G401 (cell line): ENCODE measurements at regions not wholly inside any gene's neighbourhood (a gene's known extent, or its start where the extent isn't known, plus 50 kb on each side); places are given as distances from the start of the nearest gene placed in this dataset.

ENCODE experiments used
- DNase-seq: peaks from one replicate; pipeline ENCODE4 v3.0.0-alpha.2; 2015; ENCODE audit warnings: low spot score
- in situ Hi-C: cut with HindIII; loops from 2 replicates; pipeline ENCODE4 v1.10.0; 2016; ENCODE audit warnings: low sequenced_read_pairs, mixed read lengths

GRCh38 chr2:122388208-122388607 lies 632.8 kb downstream of the TSN start:
- no peak for DNase-seq
- in situ Hi-C loops, result no loop called here

- in situ Hi-C loops, result no loop called here
- no peak for DNase-seq
These were observed 634.2 kb downstream of the TSN start for GRCh38 chr2:122389694-122390093.

GRCh38 chr2:122390406-122390805 lies 635.0 kb downstream of the TSN start:
- DNase-seq, result no peak
- in situ Hi-C loops, result no loop called here

GRCh38 chr2:122391726-122392125 lies 636.3 kb downstream of the TSN start:
- DNase-seq, result no peak
- in situ Hi-C loops, result no loop called here

- in situ Hi-C loops, result no loop called here
- no peak for DNase-seq
These were observed 640.2 kb downstream of the TSN start for GRCh38 chr2:122395687-122396086.

DNA sequence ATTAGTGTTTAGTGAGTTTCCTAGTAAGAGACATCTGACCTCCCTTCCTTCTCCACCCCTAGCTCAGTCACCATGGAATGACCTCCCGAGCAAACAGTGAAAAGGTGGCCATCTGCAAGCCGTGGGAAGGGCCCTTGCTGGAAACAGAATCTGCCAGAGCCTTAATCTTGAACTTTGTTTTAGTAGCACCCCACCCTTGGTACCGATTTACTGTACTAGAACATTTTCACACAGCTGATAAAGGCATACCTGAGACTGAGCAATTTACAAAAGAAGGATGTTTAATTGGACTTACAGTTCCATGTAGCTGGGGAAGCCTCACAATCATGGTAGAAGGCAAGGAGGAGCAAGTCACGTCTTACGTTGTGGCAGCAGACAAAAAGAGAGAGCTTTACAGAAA lies 655.8 kb downstream of the TSN start:
- in situ Hi-C loops, result no loop called here
- no peak for DNase-seq

GRCh38 chr2:122412360-122412759 lies 656.9 kb downstream of the TSN start:
- peak; percentile 76 for DNase-seq
- in situ Hi-C loops, result no loop called here

DNA sequence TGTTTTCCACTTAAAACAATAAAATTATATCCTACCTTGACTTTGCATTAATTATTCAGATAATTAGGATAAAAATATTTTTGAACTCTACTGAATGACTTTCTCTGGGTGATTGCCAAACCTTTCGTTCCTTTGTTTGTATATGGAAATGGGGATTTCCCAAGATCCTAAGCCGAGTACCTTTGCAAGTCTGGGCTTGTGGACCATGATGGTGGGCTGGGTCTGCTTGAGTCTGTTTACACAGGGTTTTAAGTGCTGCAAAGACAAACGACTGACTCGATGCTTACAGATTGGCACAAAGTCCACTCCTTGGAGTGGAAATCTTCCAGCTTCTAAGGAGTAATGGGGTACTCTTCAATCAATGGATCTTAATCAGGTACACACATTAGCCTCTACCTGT lies 659.5 kb downstream of the TSN start:
- in situ Hi-C loops, result no loop called here
- DNase-seq, result no peak

DNA sequence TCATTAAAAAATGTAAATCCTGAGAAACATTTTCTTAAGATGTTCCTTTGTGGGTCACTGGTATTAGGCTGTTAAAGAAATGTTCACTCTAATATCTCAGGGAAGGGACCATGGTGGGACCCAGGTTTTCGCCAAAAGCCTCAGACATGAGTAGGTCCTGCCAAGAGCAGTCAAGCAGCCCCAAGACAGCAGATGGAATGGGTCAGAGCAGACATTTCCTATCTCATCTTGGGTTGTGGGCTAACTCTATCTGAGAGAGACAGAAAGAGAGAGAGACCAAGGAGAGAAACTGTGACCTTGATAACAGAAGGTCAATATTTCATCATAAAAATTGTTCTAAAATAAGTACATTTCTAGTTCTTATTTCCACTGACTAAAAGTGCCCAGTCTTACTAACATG lies 661.7 kb downstream of the TSN start:
- DNase-seq, result no peak
- in situ Hi-C loops, result no loop called here

DNA sequence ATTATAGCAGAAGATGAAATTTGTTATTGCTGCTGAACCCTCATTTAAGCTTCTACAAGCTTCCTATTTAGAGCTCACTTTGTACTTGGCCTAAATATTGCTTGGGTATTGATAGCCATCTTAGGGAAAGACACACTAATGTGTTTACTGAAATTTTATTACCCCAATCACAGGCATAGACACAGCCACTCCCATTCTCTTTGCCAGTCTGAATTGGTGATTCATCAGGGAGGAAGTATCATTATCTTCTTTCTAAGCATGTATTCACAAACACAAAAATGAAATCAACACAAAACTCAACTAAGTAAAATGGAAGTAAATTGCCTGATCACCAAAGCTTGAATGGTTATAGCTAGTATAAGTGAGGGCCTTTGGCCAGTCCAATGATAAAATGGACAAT lies 666.3 kb downstream of the TSN start:
- DNase-seq, result no peak
- in situ Hi-C loops, result no loop called here

GRCh38 chr2:122422384-122422991 lies 667.0 kb downstream of the TSN start:
- in situ Hi-C loops, result no loop called here
- no peak for DNase-seq

DNA sequence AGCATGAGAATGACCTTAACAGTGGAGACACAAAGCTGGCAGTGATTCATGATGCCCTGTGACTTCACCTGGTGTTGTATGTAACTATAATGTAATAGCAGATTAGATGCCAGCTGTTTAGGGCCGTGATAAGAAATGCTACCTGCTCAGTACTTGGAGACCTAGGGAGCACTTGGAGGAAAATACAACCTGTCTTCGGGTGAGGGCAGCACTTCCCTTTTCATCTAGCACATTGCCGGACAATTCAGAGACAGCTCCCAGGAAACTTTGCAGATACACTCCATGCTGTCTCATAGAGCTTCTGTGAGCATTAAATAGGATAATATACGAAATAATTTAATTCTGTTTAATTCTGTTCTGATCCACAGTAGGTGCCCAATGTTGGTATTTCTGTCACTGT lies 668.5 kb downstream of the TSN start:
- no peak for DNase-seq
- in situ Hi-C loops, result no loop called here

- DNase-seq, result no peak
- in situ Hi-C loops, result no loop called here
These were observed 677.8 kb downstream of the TSN start for GRCh38 chr2:122433123-122433754.

DNA sequence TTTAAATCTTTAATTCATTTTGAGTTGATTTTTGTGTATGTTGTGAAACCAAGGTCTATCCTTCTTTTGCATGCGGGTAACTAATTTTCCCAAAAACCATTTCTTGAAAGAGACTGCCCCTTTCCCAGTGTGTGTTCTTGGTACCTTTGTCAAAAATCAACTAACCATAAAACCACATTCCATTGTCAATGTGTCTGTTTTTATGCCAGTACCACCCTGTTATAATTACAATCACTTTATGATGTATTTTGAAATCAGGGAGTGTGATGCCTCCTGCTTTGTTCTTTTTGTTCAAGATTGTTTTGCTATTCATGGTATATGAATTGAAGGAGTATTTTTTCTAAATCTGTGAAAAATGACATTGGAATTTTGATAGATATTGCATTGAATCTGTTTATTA lies 689.6 kb downstream of the TSN start:
- DNase-seq, result no peak
- in situ Hi-C loops, result no loop called here

DNA sequence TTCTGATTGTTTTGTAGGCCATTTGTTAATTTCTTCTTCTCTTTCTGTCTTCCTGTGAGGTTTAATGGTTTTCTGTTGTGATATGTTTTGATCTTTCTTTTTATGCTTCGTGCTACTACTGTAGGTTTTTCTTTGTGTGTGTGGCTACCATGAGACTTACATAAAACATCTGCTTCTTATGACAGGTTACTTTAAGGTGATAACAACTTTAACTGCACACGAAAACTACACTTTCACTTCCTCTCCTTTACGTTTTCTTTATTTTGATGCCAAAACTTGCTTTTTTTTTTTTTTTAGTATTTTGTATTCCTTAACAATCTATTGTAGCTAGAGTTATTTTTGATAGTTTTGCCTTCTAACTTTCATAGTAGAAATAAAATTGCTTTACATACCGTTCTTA lies 691.3 kb downstream of the TSN start:
- in situ Hi-C loops, result no loop called here
- DNase-seq, result no peak

- in situ Hi-C loops, result no loop called here
- no peak for DNase-seq
These were observed 691.8 kb downstream of the TSN start for GRCh38 chr2:122447237-122447636.

DNA sequence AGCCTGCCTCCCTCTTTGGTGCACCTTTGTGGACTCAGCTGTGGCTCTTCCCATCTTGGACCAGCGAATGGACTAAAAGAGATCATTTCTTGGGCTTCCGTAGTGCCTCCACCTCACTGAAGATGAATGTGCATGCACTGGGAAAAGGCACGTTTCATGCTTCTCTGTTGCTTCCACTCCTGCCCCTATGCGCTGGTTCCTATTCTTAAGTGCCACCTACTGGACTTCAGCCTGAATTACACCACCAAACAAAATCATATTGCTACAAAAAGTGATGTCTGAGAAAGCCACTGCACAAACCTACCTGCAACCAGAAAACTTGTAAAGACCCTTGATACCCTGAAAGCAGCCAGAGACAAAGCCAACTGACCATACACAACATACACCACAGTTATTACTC lies 695.6 kb downstream of the TSN start:
- in situ Hi-C loops, result no loop called here
- no peak for DNase-seq

GRCh38 chr2:122451697-122452096 lies 696.2 kb downstream of the TSN start:
- in situ Hi-C loops, result no loop called here
- DNase-seq, result no peak

GRCh38 chr2:122469147-122469546 lies 713.7 kb downstream of the TSN start:
- in situ Hi-C loops, result no loop called here
- DNase-seq, result no peak

- in situ Hi-C loops, result no loop called here
These were observed 716.3 kb downstream of the TSN start for GRCh38 chr2:122471753-122472152.

DNA sequence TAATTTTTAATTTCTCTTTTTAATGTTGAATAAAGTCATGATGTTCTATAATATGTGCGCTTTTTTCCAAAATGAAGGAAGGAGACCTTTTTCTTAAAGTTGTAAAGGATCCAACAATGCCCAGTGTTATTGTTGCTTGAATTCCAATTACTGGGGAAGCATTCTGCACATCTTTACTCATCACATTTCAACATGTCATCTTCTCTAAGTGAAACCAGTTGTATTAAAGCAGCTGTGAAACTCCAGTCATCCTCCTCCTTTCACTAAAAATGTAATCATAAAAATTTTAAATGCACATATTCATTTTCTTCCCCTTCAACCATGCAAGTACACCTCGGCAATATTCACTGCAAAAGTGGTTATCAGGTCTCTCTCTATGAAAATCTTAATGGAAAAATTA lies 722.7 kb downstream of the TSN start:
- in situ Hi-C loops, result no loop called here
- DNase-seq, result no peak

More at GRCh38 chr2:122471753-122472152, 716.3 kb downstream of the TSN start:
- DNase-seq, result no peak
